ENCODE measurements at regions not wholly inside any gene's neighbourhood (a gene's known extent, or its start where the extent isn't known, plus 50 kb on each side); places are given as distances from the start of the nearest gene placed in this dataset.

GRCh38 chr1:192929597-192929996 lies 120.8 kb downstream of the RGS2 start:
- Histone ChIP-seq H3K27ac (no peak overlapping the region), H3K9ac (ENCODE audit: insufficient read length) (no peak overlapping the region), H3K9me3 (ENCODE audit: low read depth, low read length) (no peaks in the 10 kb centered on the region), H3K4me3 (no peak overlapping the region), H3K36me3 (ENCODE audit: insufficient read depth, low read length) (no peaks in the 10 kb centered on the region)
- TF ChIP-seq POLR2AphosphoS5 (IDR thresholded peaks at IDR 0.05; ENCODE audit: borderline replicate concordance, low read depth, low read length) (no peak), EZH2 (IDR thresholded peaks at IDR 0.05) (no peak), FOXP2 (optimal IDR thresholded peaks at IDR 0.05; ENCODE audit: control extremely low read depth, extremely low read length, insufficient read depth) (no peak)
- no peak for DNase-seq (ENCODE audit: low read depth, low spot score)

- H3K9ac ChIP-seq (ENCODE audit: insufficient read length) = no peak overlapping the region
- H3K4me3 ChIP-seq = no peak overlapping the region
- TF ChIP-seq POLR2AphosphoS5 (IDR thresholded peaks at IDR 0.05; ENCODE audit: borderline replicate concordance, low read depth, low read length) (no peak), EZH2 (IDR thresholded peaks at IDR 0.05) (no peak)
- DNase-seq (ENCODE audit: low read depth, low spot score) = no peak
- H3K27ac ChIP-seq = no peak overlapping the region
- no peaks in the 10 kb centered on the region for H3K9me3 ChIP-seq (ENCODE audit: low read depth, low read length)
- no peaks in the 10 kb centered on the region for H3K36me3 ChIP-seq (ENCODE audit: insufficient read depth, low read length)
These were observed 124.9 kb downstream of the RGS2 start for GRCh38 chr1:192933744-192934143.

- no peak for DNase-seq (ENCODE audit: low read depth, low spot score)
- Histone ChIP-seq H3K4me3 (no peak overlapping the region), H3K27ac (no peak overlapping the region), H3K36me3 (ENCODE audit: insufficient read depth, low read length) (no peaks in the 10 kb centered on the region), H3K9ac (ENCODE audit: insufficient read length) (no peak overlapping the region), H3K9me3 (ENCODE audit: low read depth, low read length) (no peaks in the 10 kb centered on the region)
- TF ChIP-seq POLR2AphosphoS5 (IDR thresholded peaks at IDR 0.05; ENCODE audit: borderline replicate concordance, low read depth, low read length) = no peak
- TF ChIP-seq FOXP2 (optimal IDR thresholded peaks at IDR 0.05; ENCODE audit: control extremely low read depth, extremely low read length, insufficient read depth) = no peak
- no peak for TF ChIP-seq EZH2 (IDR thresholded peaks at IDR 0.05)
These were observed 122.7 kb downstream of the UCHL5 start for GRCh38 chr1:192936313-192937018.

GRCh38 chr1:192937128-192937527 lies 122.0 kb downstream of the UCHL5 start:
- TF ChIP-seq FOXP2 (optimal IDR thresholded peaks at IDR 0.05; ENCODE audit: control extremely low read depth, extremely low read length, insufficient read depth) = no peak
- TF ChIP-seq POLR2AphosphoS5 (IDR thresholded peaks at IDR 0.05; ENCODE audit: borderline replicate concordance, low read depth, low read length) = no peak
- TF ChIP-seq EZH2 (IDR thresholded peaks at IDR 0.05) = no peak
- DNase-seq (ENCODE audit: low read depth, low spot score) = no peak

GRCh38 chr1:192939440-192939839 lies 119.7 kb downstream of the UCHL5 start:
- TF ChIP-seq EZH2 (IDR thresholded peaks at IDR 0.05) = no peak
- H3K9ac ChIP-seq (ENCODE audit: insufficient read length) = no peak overlapping the region

More at GRCh38 chr1:192937128-192937527, 122.0 kb downstream of the UCHL5 start:
- Histone ChIP-seq H3K4me3 (no peak overlapping the region), H3K9me3 (ENCODE audit: low read depth, low read length) (no peaks in the 10 kb centered on the region), H3K9ac (ENCODE audit: insufficient read length) (no peak overlapping the region), H3K36me3 (ENCODE audit: insufficient read depth, low read length) (no peaks in the 10 kb centered on the region), H3K27ac (no peak overlapping the region)

GRCh38 chr1:192940658-192941057 lies 118.5 kb downstream of the UCHL5 start:
- DNase-seq (ENCODE audit: low read depth, low spot score) = no peak
- H3K9me3 ChIP-seq (ENCODE audit: low read depth, low read length) = no peaks in the 10 kb centered on the region
- TF ChIP-seq FOXP2 (optimal IDR thresholded peaks at IDR 0.05; ENCODE audit: control extremely low read depth, extremely low read length, insufficient read depth) = no peak
- no peak for TF ChIP-seq EZH2 (IDR thresholded peaks at IDR 0.05)
- no peak for TF ChIP-seq POLR2AphosphoS5 (IDR thresholded peaks at IDR 0.05; ENCODE audit: borderline replicate concordance, low read depth, low read length)
- H3K9ac ChIP-seq (ENCODE audit: insufficient read length) = no peak overlapping the region
- no peak overlapping the region for H3K4me3 ChIP-seq
- no peak overlapping the region for H3K27ac ChIP-seq
- H3K36me3 ChIP-seq (ENCODE audit: insufficient read depth, low read length) = no peaks in the 10 kb centered on the region

More at GRCh38 chr1:192939440-192939839, 119.7 kb downstream of the UCHL5 start:
- H3K4me3 ChIP-seq = no peak overlapping the region
- no peaks in the 10 kb centered on the region for H3K36me3 ChIP-seq (ENCODE audit: insufficient read depth, low read length)
- DNase-seq (ENCODE audit: low read depth, low spot score) = no peak
- H3K27ac ChIP-seq = no peak overlapping the region
- H3K9me3 ChIP-seq (ENCODE audit: low read depth, low read length) = no peaks in the 10 kb centered on the region

- Histone ChIP-seq H3K36me3 (ENCODE audit: insufficient read depth, low read length) (no peaks in the 10 kb centered on the region), H3K9me3 (ENCODE audit: low read depth, low read length) (no peaks in the 10 kb centered on the region), H3K27ac (no peak overlapping the region), H3K4me3 (no peak overlapping the region), H3K9ac (ENCODE audit: insufficient read length) (no peak overlapping the region)
- TF ChIP-seq FOXP2 (optimal IDR thresholded peaks at IDR 0.05; ENCODE audit: control extremely low read depth, extremely low read length, insufficient read depth) (no peak), POLR2AphosphoS5 (IDR thresholded peaks at IDR 0.05; ENCODE audit: borderline replicate concordance, low read depth, low read length) (no peak), EZH2 (IDR thresholded peaks at IDR 0.05) (no peak)
- no peak for DNase-seq (ENCODE audit: low read depth, low spot score)
These were observed 117.3 kb downstream of the UCHL5 start for GRCh38 chr1:192941722-192942411.

GRCh38 chr1:192943108-192943507 lies 116.1 kb downstream of the UCHL5 start:
- TF ChIP-seq EZH2 (IDR thresholded peaks at IDR 0.05) (no peak), POLR2AphosphoS5 (IDR thresholded peaks at IDR 0.05; ENCODE audit: borderline replicate concordance, low read depth, low read length) (no peak), FOXP2 (optimal IDR thresholded peaks at IDR 0.05; ENCODE audit: control extremely low read depth, extremely low read length, insufficient read depth) (no peak)
- H3K9me3 ChIP-seq (ENCODE audit: low read depth, low read length) = no peaks in the 10 kb centered on the region
- no peaks in the 10 kb centered on the region for H3K36me3 ChIP-seq (ENCODE audit: insufficient read depth, low read length)
- no peak for DNase-seq (ENCODE audit: low read depth, low spot score)
- H3K9ac ChIP-seq (ENCODE audit: insufficient read length) = no peak overlapping the region
- no peak overlapping the region for H3K27ac ChIP-seq
- H3K4me3 ChIP-seq = no peak overlapping the region

All from SK-N-MC (cell line).